HEK293 (cell line): ENCODE measurements at regions not wholly inside any gene's neighbourhood (a gene's known extent, or its start where the extent isn't known, plus 50 kb on each side); places are given as distances from the start of the nearest gene placed in this dataset.
A peak's percentile ranks its signal among the peaks of the same experiment; 100 is the strongest.

Experiments
- EGR2 ChIP-seq: fragments of 450-650 bp; formaldehyde crosslinking; IDR thresholded peaks from 2 replicates; pipeline ENCODE4 v1.5.1; 2016; ENCODE audit warnings: low read depth, missing biosample characterization, missing genetic modification characterization
- ELK4 ChIP-seq: IDR thresholded peaks from 2 replicates; pipeline ENCODE4 v1.6.1; 2011; ENCODE audit warnings: mild to moderate bottlenecking, low read depth, low read length, borderline replicate concordance
- GFI1B ChIP-seq: fragments of 450-650 bp; formaldehyde crosslinking; IDR thresholded peaks from 2 replicates; pipeline ENCODE4 v1.5.1; 2016; ENCODE audit warnings: missing biosample characterization, missing genetic modification characterization
- GLI4 ChIP-seq: fragments of 450-650 bp; formaldehyde crosslinking; IDR thresholded peaks from 2 replicates; pipeline ENCODE4 v1.5.1; 2016; ENCODE audit warnings: missing biosample characterization, missing genetic modification characterization
- GLIS1 ChIP-seq: fragments of 450-650 bp; formaldehyde crosslinking; IDR thresholded peaks from 2 replicates; pipeline ENCODE4 v1.5.1; 2016; ENCODE audit warnings: missing biosample characterization, missing genetic modification characterization
- MZF1 ChIP-seq: fragments of 450-650 bp; formaldehyde crosslinking; IDR thresholded peaks from 2 replicates; pipeline ENCODE4 v1.5.1; 2017; ENCODE audit warnings: missing biosample characterization, missing genetic modification characterization, borderline replicate concordance
- ZBTB17 ChIP-seq: fragments of 450-650 bp; formaldehyde crosslinking; IDR thresholded peaks from 2 replicates; pipeline ENCODE4 v1.5.1; 2016; ENCODE audit warnings: missing biosample characterization, missing genetic modification characterization
- ZBTB20 ChIP-seq: fragments of 450-650 bp; formaldehyde crosslinking; IDR thresholded peaks from 2 replicates; pipeline ENCODE4 v1.5.1; 2016; ENCODE audit warnings: missing biosample characterization, missing genetic modification characterization
- ZBTB48 ChIP-seq: fragments of 450-650 bp; formaldehyde crosslinking; IDR thresholded peaks from 2 replicates; pipeline ENCODE4 v1.5.1; 2016; ENCODE audit warnings: missing biosample characterization, missing genetic modification characterization
- ZFP37 ChIP-seq: fragments of 450-650 bp; formaldehyde crosslinking; IDR thresholded peaks from 2 replicates; pipeline ENCODE4 v1.5.1; 2016; ENCODE audit warnings: missing biosample characterization, missing genetic modification characterization
- ZNF174 ChIP-seq: fragments of 450-650 bp; formaldehyde crosslinking; IDR thresholded peaks from 2 replicates; pipeline ENCODE4 v1.5.0; 2017; ENCODE audit warnings: missing biosample characterization, mild to moderate bottlenecking, missing genetic modification characterization
- ZNF214 ChIP-seq: fragments of 450-650 bp; formaldehyde crosslinking; IDR thresholded peaks from 2 replicates; pipeline ENCODE4 v1.5.1; 2017; ENCODE audit warnings: missing biosample characterization, mild to moderate bottlenecking, missing genetic modification characterization, borderline replicate concordance
- ZNF223 ChIP-seq: fragments of 450-650 bp; formaldehyde crosslinking; IDR thresholded peaks from 2 replicates; pipeline ENCODE4 v1.5.1; 2016; ENCODE audit warnings: missing biosample characterization, missing genetic modification characterization
- ZNF248 ChIP-seq: fragments of 450-650 bp; formaldehyde crosslinking; IDR thresholded peaks from 2 replicates; pipeline ENCODE4 v1.5.1; 2017; ENCODE audit warnings: missing biosample characterization, missing genetic modification characterization
- ZNF335 ChIP-seq: fragments of 450-650 bp; formaldehyde crosslinking; conservative IDR thresholded peaks from 2 replicates; pipeline ENCODE4 v1.5.1; 2016; ENCODE audit warnings: missing biosample characterization, missing genetic modification characterization
- ZNF366 ChIP-seq: fragments of 450-650 bp; formaldehyde crosslinking; conservative IDR thresholded peaks from 2 replicates; pipeline ENCODE4 v1.5.1; 2016; ENCODE audit warnings: missing biosample characterization, missing genetic modification characterization
- ZNF394 ChIP-seq: fragments of 450-650 bp; formaldehyde crosslinking; IDR thresholded peaks from 2 replicates; pipeline ENCODE4 v1.5.1; 2016; ENCODE audit warnings: missing biosample characterization, missing genetic modification characterization, mild to moderate bottlenecking, moderate library complexity, borderline replicate concordance
- ZNF544 ChIP-seq: fragments of 450-650 bp; formaldehyde crosslinking; IDR thresholded peaks from 2 replicates; pipeline ENCODE4 v1.5.0; 2017; ENCODE audit warnings: missing biosample characterization, missing genetic modification characterization
- ZNF580 ChIP-seq: fragments of 450-650 bp; formaldehyde crosslinking; IDR thresholded peaks from 2 replicates; pipeline ENCODE4 v1.5.1; 2016; ENCODE audit warnings: missing biosample characterization, missing genetic modification characterization
- ZNF791 ChIP-seq: fragments of 450-650 bp; formaldehyde crosslinking; IDR thresholded peaks from 2 replicates; pipeline ENCODE4 v1.5.1; 2016; ENCODE audit warnings: missing biosample characterization, missing genetic modification characterization
- ZXDB ChIP-seq: fragments of 450-650 bp; formaldehyde crosslinking; IDR thresholded peaks from 2 replicates; pipeline ENCODE4 v1.5.1; 2016; ENCODE audit warnings: missing biosample characterization, missing genetic modification characterization
- TF ChIP-seq, protein P1 (sequence below): fragments of 450-650 bp; formaldehyde crosslinking; IDR thresholded peaks from 2 replicates; pipeline ENCODE4 v1.5.1; 2016; ENCODE audit warnings: missing biosample characterization, missing genetic modification characterization
- TF ChIP-seq, protein P2 (sequence below): fragments of 450-650 bp; formaldehyde crosslinking; IDR thresholded peaks from 2 replicates; pipeline ENCODE4 v1.5.1; 2017; ENCODE audit warnings: missing biosample characterization, missing genetic modification characterization
- TF ChIP-seq, protein P3 (sequence below): fragments of 450-650 bp; formaldehyde crosslinking; IDR thresholded peaks from 2 replicates; pipeline ENCODE4 v1.5.1; 2016; ENCODE audit warnings: missing biosample characterization, missing genetic modification characterization
- TF ChIP-seq, protein P4 (sequence below): fragments of 450-650 bp; formaldehyde crosslinking; IDR thresholded peaks from 2 replicates; pipeline ENCODE4 v1.5.1; 2016; ENCODE audit warnings: missing biosample characterization, missing genetic modification characterization
- TF ChIP-seq, protein P5 (sequence below): fragments of 450-650 bp; formaldehyde crosslinking; IDR thresholded peaks from 2 replicates; pipeline ENCODE4 v1.5.1; 2017; ENCODE audit warnings: missing biosample characterization, missing genetic modification characterization
- TF ChIP-seq, protein P6 (sequence below): fragments of 450-650 bp; formaldehyde crosslinking; IDR thresholded peaks from 2 replicates; pipeline ENCODE4 v1.5.1; 2016; ENCODE audit warnings: missing biosample characterization, missing genetic modification characterization

GRCh38 chr5:158591301-158591863, 508.3 kb downstream of the EBF1 start (continued):
- TF ChIP-seq, protein P1, sequence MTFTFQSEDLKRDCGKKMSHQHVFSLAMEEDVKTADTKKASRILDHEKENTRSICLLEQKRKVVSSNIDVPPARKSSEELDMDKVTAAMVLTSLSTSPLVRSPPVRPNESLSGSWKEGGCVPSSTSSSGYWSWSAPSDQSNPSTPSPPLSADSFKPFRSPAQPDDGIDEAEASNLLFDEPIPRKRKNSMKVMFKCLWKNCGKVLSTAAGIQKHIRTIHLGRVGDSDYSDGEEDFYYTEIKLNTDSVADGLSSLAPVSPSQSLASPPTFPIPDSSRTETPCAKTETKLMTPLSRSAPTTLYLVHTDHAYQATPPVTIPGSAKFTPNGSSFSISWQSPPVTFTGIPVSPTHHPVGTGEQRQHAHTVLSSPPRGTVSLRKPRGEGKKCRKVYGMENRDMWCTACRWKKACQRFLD, result no peak
- TF ChIP-seq ZXDB (tag by site-specific recombination) (0 out of 2 replicates have a peak, but pooled peaks have one; percentile 38), ZNF580 (tag by site-specific recombination) (no peak), ZNF791 (tag by site-specific recombination) (no peak), ELK4 (no peak), ZNF174 (tag by site-specific recombination) (no peak), ZNF394 (tag by site-specific recombination) (0 out of 2 replicates have a peak, but pooled peaks have one; percentile 25), ZNF223 (no peak), GFI1B (peak; percentile 95), GLI4 (tag by site-specific recombination) (no peak), ZFP37 (0 out of 2 replicates have a peak, but pooled peaks have one; percentile 23), ZNF544 (tag by site-specific recombination) (no peak), ZNF248 (tag by site-specific recombination) (no peak), EGR2 (tag by site-specific recombination) (peak; percentile 41), ZBTB17 (peak; percentile 46; the same call in 1 of the 2 replicates), ZNF214 (tag by site-specific recombination) (no peak), ZNF335 (peak; percentile 47; the same call in 1 of the 2 replicates), ZBTB48 (tag by site-specific recombination) (0 out of 2 replicates have a peak, but pooled peaks have one; percentile 30), GLIS1 (tag by site-specific recombination) (no peak; the same call in 1 of the 2 replicates), MZF1 (tag by site-specific recombination) (peak; percentile 90; the same call in 1 of the 2 replicates), ZNF366 (tag by site-specific recombination) (peak; percentile 57; the same call in 1 of the 2 replicates), ZBTB20 (tag by site-specific recombination) (peak; percentile 30; the same call in 1 of the 2 replicates)
- TF ChIP-seq, protein P2, sequence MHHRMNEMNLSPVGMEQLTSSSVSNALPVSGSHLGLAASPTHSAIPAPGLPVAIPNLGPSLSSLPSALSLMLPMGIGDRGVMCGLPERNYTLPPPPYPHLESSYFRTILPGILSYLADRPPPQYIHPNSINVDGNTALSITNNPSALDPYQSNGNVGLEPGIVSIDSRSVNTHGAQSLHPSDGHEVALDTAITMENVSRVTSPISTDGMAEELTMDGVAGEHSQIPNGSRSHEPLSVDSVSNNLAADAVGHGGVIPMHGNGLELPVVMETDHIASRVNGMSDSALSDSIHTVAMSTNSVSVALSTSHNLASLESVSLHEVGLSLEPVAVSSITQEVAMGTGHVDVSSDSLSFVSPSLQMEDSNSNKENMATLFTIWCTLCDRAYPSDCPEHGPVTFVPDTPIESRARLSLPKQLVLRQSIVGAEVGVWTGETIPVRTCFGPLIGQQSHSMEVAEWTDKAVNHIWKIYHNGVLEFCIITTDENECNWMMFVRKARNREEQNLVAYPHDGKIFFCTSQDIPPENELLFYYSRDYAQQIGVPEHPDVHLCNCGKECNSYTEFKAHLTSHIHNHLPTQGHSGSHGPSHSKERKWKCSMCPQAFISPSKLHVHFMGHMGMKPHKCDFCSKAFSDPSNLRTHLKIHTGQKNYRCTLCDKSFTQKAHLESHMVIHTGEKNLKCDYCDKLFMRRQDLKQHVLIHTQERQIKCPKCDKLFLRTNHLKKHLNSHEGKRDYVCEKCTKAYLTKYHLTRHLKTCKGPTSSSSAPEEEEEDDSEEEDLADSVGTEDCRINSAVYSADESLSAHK (tag by site-specific recombination), result no peak
- TF ChIP-seq, protein P3, sequence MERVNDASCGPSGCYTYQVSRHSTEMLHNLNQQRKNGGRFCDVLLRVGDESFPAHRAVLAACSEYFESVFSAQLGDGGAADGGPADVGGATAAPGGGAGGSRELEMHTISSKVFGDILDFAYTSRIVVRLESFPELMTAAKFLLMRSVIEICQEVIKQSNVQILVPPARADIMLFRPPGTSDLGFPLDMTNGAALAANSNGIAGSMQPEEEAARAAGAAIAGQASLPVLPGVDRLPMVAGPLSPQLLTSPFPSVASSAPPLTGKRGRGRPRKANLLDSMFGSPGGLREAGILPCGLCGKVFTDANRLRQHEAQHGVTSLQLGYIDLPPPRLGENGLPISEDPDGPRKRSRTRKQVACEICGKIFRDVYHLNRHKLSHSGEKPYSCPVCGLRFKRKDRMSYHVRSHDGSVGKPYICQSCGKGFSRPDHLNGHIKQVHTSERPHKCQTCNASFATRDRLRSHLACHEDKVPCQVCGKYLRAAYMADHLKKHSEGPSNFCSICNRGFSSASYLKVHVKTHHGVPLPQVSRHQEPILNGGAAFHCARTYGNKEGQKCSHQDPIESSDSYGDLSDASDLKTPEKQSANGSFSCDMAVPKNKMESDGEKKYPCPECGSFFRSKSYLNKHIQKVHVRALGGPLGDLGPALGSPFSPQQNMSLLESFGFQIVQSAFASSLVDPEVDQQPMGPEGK, result peak; percentile 38; the same call in 1 of the 2 replicates
- TF ChIP-seq, protein P4, sequence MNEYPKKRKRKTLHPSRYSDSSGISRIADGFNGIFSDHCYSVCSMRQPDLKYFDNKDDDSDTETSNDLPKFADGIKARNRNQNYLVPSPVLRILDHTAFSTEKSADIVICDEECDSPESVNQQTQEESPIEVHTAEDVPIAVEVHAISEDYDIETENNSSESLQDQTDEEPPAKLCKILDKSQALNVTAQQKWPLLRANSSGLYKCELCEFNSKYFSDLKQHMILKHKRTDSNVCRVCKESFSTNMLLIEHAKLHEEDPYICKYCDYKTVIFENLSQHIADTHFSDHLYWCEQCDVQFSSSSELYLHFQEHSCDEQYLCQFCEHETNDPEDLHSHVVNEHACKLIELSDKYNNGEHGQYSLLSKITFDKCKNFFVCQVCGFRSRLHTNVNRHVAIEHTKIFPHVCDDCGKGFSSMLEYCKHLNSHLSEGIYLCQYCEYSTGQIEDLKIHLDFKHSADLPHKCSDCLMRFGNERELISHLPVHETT (tag by site-specific recombination), result no peak
- TF ChIP-seq, protein P5, sequence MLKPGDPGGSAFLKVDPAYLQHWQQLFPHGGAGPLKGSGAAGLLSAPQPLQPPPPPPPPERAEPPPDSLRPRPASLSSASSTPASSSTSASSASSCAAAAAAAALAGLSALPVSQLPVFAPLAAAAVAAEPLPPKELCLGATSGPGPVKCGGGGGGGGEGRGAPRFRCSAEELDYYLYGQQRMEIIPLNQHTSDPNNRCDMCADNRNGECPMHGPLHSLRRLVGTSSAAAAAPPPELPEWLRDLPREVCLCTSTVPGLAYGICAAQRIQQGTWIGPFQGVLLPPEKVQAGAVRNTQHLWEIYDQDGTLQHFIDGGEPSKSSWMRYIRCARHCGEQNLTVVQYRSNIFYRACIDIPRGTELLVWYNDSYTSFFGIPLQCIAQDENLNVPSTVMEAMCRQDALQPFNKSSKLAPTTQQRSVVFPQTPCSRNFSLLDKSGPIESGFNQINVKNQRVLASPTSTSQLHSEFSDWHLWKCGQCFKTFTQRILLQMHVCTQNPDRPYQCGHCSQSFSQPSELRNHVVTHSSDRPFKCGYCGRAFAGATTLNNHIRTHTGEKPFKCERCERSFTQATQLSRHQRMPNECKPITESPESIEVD (tag by site-specific recombination), result peak; percentile 48; the same call in 1 of the 2 replicates
- TF ChIP-seq, protein P6, sequence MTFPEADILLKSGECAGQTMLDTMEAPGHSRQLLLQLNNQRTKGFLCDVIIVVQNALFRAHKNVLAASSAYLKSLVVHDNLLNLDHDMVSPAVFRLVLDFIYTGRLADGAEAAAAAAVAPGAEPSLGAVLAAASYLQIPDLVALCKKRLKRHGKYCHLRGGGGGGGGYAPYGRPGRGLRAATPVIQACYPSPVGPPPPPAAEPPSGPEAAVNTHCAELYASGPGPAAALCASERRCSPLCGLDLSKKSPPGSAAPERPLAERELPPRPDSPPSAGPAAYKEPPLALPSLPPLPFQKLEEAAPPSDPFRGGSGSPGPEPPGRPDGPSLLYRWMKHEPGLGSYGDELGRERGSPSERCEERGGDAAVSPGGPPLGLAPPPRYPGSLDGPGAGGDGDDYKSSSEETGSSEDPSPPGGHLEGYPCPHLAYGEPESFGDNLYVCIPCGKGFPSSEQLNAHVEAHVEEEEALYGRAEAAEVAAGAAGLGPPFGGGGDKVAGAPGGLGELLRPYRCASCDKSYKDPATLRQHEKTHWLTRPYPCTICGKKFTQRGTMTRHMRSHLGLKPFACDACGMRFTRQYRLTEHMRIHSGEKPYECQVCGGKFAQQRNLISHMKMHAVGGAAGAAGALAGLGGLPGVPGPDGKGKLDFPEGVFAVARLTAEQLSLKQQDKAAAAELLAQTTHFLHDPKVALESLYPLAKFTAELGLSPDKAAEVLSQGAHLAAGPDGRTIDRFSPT (tag by site-specific recombination), result 0 out of 2 replicates have a peak, but pooled peaks have one; percentile 11
